ENCODE measurements at regions not wholly inside any gene's neighbourhood (a gene's known extent, or its start where the extent isn't known, plus 50 kb on each side); places are given as distances from the start of the nearest gene placed in this dataset.

- DNase-seq (ENCODE audit: low read depth) (no peak), FAIRE-seq (no peak)
- no peaks in the 10 kb centered on the region for H3K36me3 ChIP-seq (ENCODE audit: control insufficient read depth, insufficient read depth, low read length)
- no peak for TF ChIP-seq CTCF (IDR thresholded peaks at IDR 0.05; ENCODE audit: insufficient read depth, low read length, severe bottlenecking)
- H3K27me3 ChIP-seq (ENCODE audit: control insufficient read depth, insufficient read depth, low read length) = no peaks in the 10 kb centered on the region
- no peak overlapping the region for H3K4me3 ChIP-seq (ENCODE audit: low read depth, low read length)
Observed at GRCh38 chr7:21113609-21114415, 314.1 kb upstream of the SP4 start.

GRCh38 chr7:21123586-21123985, 304.3 kb upstream of the SP4 start:
- no peaks in the 10 kb centered on the region for H3K27me3 ChIP-seq (ENCODE audit: control insufficient read depth, insufficient read depth, low read length)
- no peak overlapping the region for H3K4me3 ChIP-seq (ENCODE audit: low read depth, low read length)
- H3K36me3 ChIP-seq (ENCODE audit: control insufficient read depth, insufficient read depth, low read length) = no peaks in the 10 kb centered on the region
- no peak for TF ChIP-seq CTCF (IDR thresholded peaks at IDR 0.05; ENCODE audit: insufficient read depth, low read length, severe bottlenecking)
- DNase-seq (ENCODE audit: low read depth) = no peak
- no peak for FAIRE-seq

- TF ChIP-seq CTCF (IDR thresholded peaks at IDR 0.05; ENCODE audit: insufficient read depth, low read length, severe bottlenecking) = no peak
- no peaks in the 10 kb centered on the region for H3K36me3 ChIP-seq (ENCODE audit: control insufficient read depth, insufficient read depth, low read length)
- FAIRE-seq = no peak
- no peak for DNase-seq (ENCODE audit: low read depth)
- no peaks in the 10 kb centered on the region for H3K27me3 ChIP-seq (ENCODE audit: control insufficient read depth, insufficient read depth, low read length)
- H3K4me3 ChIP-seq (ENCODE audit: low read depth, low read length) = no peak overlapping the region
Observed at GRCh38 chr7:21125297-21125696, 302.6 kb upstream of the SP4 start.

GRCh38 chr7:21128062-21128817, 299.6 kb upstream of the SP4 start:
- Histone ChIP-seq H3K27me3 (ENCODE audit: control insufficient read depth, insufficient read depth, low read length) (no peaks in the 10 kb centered on the region), H3K4me3 (ENCODE audit: low read depth, low read length) (no peak overlapping the region), H3K36me3 (ENCODE audit: control insufficient read depth, insufficient read depth, low read length) (no peaks in the 10 kb centered on the region)
- DNase-seq (ENCODE audit: low read depth) = peak; percentile 33
- peak; percentile 60 for FAIRE-seq
- TF ChIP-seq CTCF (IDR thresholded peaks at IDR 0.05; ENCODE audit: insufficient read depth, low read length, severe bottlenecking) = no peak

- no peak overlapping the region for H3K4me3 ChIP-seq (ENCODE audit: low read depth, low read length)
- no peaks in the 10 kb centered on the region for H3K36me3 ChIP-seq (ENCODE audit: control insufficient read depth, insufficient read depth, low read length)
- TF ChIP-seq CTCF (IDR thresholded peaks at IDR 0.05; ENCODE audit: insufficient read depth, low read length, severe bottlenecking) = no peak
- FAIRE-seq = no peak
- no peaks in the 10 kb centered on the region for H3K27me3 ChIP-seq (ENCODE audit: control insufficient read depth, insufficient read depth, low read length)
- no peak for DNase-seq (ENCODE audit: low read depth)
Observed at GRCh38 chr7:21131897-21132296, 296.0 kb upstream of the SP4 start.
